Naive B cell (primary cell): ENCODE measurements at regions not wholly inside any gene's neighbourhood (a gene's known extent, or its start where the extent isn't known, plus 50 kb on each side); places are given as distances from the start of the nearest gene placed in this dataset.
"Not testable (repeated sequence)": the region's sequence is repeated elsewhere in the genome, so short reads cannot be mapped to it uniquely, and the experiment has no call there.

ENCODE experiments used
- ATAC-seq, 2 donors: fragments of 150-1000 bp; cut with Tn5 transposase; 2 replicates each; pipeline ENCODE4 v1.10.0; 2021; ENCODE audit warnings: low read depth in 2 of 2, mild to moderate bottlenecking in 2 of 2, moderate library complexity in 2 of 2
- DNase-seq: peaks from one replicate; pipeline ENCODE4 v3.0.0; 2022
- H3K27ac Mint-ChIP-seq, 6 donors: one replicate each; pipeline ENCODE4 v1.8.0; 2020 to 2022; ENCODE audit warnings: mild to moderate bottlenecking in 6 of 6, mixed read lengths in 6 of 6, moderate library complexity in 5 of 6, inconsistent platforms in 2 of 6
- H3K27me3 Mint-ChIP-seq, 3 donors: one replicate each; pipeline ENCODE4 v1.8.0; 2021 to 2022; ENCODE audit warnings: mixed read lengths in 3 of 3, mild to moderate bottlenecking in 1 of 3
- H3K36me3 Mint-ChIP-seq, 2 donors: one replicate each; pipeline ENCODE4 v1.8.0; 2020 to 2022; ENCODE audit warnings: mixed read lengths in 2 of 2, inconsistent platforms in 1 of 2, mild to moderate bottlenecking in 1 of 2
- H3K4me1 Mint-ChIP-seq, 3 donors: one replicate each; pipeline ENCODE4 v1.8.0; 2020 to 2022; ENCODE audit warnings: mixed read lengths in 3 of 3, inconsistent platforms in 1 of 3, mild to moderate bottlenecking in 1 of 3, moderate library complexity in 1 of 3
- H3K4me3 Mint-ChIP-seq, 8 donors: one replicate each; pipeline ENCODE4 v1.8.0; 2020 to 2022; ENCODE audit warnings: mild to moderate bottlenecking in 8 of 8, mixed read lengths in 8 of 8, moderate library complexity in 8 of 8, inconsistent platforms in 2 of 8
- H3K9me3 Mint-ChIP-seq, 7 donors: one replicate each; pipeline ENCODE4 v1.8.0; 2020 to 2022; ENCODE audit warnings: mixed read lengths in 7 of 7, mild to moderate bottlenecking in 5 of 7, inconsistent platforms in 2 of 7, moderate library complexity in 1 of 7

DNA sequence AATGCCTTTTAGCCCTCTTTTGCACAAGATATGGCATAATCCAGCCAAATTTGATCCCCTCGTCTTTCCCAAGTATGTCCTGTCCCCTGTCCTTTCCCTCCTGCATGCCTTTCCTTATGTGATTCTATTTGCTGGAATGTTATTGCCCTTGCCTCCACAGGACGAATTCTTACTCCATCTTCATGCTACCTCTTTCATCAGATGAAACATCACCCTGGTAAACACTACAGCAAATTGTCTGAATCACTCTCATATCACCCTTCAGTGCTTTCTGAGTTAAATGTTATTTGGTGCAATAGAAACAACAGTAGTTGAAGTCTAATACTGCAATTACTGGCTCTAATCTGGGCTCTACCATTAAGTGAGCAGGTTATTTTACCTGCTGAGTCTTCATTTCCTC is 52.2 kb upstream of the FAT1 start:
- H3K27me3 Mint-ChIP-seq: no peaks in the 10 kb centered on the region
- peaks cover 5 to 34% (median 12%) of the 10 kb centered on the region in 7 donors for H3K9me3 Mint-ChIP-seq
- ATAC-seq: no peak
- H3K4me1 Mint-ChIP-seq: no peaks in the 10 kb centered on the region
- H3K4me3 Mint-ChIP-seq: no peak overlapping the region
- no peak overlapping the region for H3K27ac Mint-ChIP-seq
- no peak for DNase-seq
- no peaks in the 10 kb centered on the region for H3K36me3 Mint-ChIP-seq

DNA sequence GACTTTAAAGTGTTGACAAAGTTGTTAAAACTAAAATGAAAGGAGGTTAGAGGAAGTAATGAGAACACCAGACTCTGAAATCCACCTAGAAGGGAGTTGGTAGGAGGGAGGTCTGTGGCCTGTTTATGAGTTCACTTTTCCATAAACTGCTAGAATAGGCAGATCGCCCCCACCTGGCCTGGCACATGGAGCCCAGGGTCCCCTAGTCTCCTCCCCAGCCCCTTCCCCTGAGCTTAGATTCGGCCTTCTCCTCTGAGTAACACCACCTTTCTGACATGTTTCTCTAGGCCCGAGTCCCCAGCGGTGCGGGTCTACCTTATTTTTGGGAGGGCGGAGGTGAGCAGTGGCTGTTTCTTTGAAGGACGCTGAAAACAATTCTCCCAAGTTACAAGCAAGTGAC is 54.5 kb upstream of the FAT1 start:
- ATAC-seq (no peak), DNase-seq (no peak)
- peaks cover 5 to 34% (median 17%) of the 10 kb centered on the region in 7 donors for H3K9me3 Mint-ChIP-seq
- H3K27me3 Mint-ChIP-seq: no peaks in the 10 kb centered on the region
- H3K4me1 Mint-ChIP-seq: no peaks in the 10 kb centered on the region
- H3K27ac Mint-ChIP-seq: no peak overlapping the region
- no peaks in the 10 kb centered on the region for H3K36me3 Mint-ChIP-seq
- no peak overlapping the region for H3K4me3 Mint-ChIP-seq

DNA sequence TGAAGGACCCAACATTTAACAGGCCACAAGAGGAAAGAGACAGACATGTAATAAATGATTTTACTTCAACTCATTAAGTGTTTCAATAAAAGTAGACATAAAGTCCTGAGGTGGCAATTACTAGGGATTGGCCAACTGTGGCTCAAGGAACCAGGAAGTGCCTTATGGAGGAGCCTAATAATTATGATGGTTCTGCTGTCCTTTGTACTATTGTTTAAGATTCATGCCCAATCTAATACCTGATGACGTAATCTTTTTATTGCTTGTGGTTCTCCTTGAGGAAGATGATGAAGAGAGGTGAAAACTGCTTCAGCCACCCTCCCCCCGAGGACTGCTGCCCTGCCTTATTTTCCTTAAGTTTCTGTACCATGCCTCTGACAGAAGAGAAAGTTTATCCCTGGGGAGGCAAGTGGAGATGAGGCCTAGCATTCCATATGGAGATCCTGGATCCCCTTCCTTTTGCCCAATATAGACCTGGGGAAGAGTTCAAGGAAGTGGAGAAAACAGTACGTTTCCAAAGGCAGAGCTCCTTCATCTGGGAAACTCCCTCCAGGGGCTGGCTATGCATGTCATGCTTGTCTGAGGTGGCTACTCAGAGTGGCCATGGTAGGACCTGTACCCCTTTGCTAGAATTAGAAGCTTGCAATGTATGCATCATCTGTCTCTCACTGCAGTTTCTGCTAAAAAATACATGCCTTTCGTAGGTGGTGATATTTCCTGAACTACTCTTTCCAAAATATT is 56.8 kb upstream of the FAT1 start:
- Mint-ChIP-seq H3K27ac (no peak overlapping the region), H3K27me3 (no peaks in the 10 kb centered on the region), H3K36me3 (no peaks in the 10 kb centered on the region), H3K9me3 (peaks cover 5 to 31% (median 12%) of the 10 kb centered on the region in 7 donors), H3K4me1 (no peaks in the 10 kb centered on the region), H3K4me3 (no peak overlapping the region)
- ATAC-seq: no peak
- DNase-seq: no peak

DNA sequence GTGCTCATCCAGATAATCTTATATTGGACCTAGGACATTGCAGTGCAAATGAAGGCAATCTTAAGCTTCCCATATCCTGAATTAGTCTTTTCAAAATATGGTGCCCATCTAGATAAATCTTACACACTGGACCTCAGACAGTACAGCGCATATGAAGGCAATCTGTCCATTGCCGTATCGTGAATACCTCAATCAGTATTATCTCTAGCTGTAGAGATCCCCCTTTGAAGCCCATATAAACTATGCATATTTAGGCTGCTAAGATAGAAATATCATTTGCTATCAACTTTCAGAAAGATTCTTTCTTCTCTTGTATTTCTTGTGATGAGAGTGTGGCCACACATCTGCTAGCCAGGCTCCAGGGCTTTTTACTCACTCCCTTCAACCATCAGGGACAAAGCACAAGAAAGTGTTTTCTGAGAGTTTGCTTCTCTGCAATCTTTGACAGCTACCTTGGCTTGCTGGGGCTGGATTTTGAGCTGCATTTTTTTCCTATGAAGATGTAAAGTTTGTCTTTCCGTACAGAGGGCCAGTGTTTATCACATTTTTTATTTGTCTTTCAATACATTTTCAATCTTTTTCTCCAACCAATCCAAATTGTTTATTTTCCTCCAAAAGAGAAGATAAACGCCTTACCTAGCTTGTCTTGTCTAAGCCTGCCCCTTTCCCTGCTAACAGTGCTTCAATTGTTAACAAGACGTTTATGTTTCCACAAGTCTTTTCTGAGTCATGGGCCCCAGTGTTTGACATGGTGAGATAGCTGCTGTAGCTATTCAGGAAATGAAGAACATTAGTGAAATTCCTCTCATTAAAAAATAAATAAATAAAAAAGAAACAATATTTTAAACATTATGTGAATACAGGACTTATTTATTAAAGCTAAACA is 57.6 kb upstream of the FAT1 start:
- Mint-ChIP-seq H3K4me3 (no peak overlapping the region), H3K36me3 (no peaks in the 10 kb centered on the region), H3K4me1 (no peaks in the 10 kb centered on the region), H3K9me3 (peaks cover 2 to 32% (median 11%) of the 10 kb centered on the region in 7 donors), H3K27me3 (no peaks in the 10 kb centered on the region), H3K27ac (no peak overlapping the region)
- no peak for ATAC-seq
- DNase-seq: no peak

DNA sequence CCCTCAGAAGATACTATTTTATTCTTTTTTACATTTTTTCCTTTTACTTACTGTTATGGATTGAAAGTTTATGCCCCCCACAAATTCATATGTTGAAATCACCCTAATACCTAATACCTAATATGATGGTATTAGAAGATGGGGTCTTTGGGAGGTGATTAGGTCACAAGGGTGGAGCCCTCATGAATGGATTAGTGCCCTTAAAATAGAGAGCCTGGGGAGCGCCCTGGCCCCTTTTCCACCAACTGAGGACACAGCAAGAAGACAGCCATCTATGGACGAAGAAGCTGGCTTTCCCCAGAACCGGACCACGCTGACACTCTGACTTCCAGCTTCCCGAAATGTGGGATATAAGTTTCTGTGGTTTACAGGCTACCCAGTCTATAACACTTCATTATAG is 58.6 kb upstream of the FAT1 start:
- Mint-ChIP-seq H3K27me3 (no peaks in the 10 kb centered on the region), H3K4me1 (no peaks in the 10 kb centered on the region), H3K27ac (no peak overlapping the region), H3K4me3 (no peak overlapping the region), H3K9me3 (peaks cover 6 to 33% (median 15%) of the 10 kb centered on the region in 7 donors), H3K36me3 (no peaks in the 10 kb centered on the region)
- DNase-seq (no peak), ATAC-seq (no peak)

DNA sequence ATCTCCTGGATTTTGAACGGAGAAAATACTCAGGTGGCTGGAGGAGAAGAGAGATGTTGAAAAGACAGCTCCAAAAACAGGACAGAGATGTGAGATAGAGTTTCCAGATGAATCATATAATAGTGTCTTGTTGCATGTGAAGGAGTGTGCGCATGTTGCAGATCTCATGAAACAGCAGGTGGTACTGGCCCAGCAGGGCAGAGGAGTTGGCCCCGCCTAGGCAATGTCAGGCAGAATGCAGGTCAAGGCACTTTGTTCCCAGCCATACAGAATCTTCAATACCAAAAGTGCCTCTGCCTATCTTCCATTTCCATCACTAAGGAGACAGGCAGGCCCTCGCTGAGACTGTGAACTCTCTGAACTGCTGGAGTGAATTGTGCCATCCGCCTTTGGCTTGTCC is 63.9 kb upstream of the FAT1 start:
- no peak for ATAC-seq
- H3K9me3 Mint-ChIP-seq: peaks cover 0 to 19% (median 6%) of the 10 kb centered on the region in 7 donors
- no peaks in the 10 kb centered on the region for H3K36me3 Mint-ChIP-seq
- H3K4me1 Mint-ChIP-seq: no peaks in the 10 kb centered on the region
- no peak for DNase-seq
- no peaks in the 10 kb centered on the region for H3K27me3 Mint-ChIP-seq
- no peak overlapping the region for H3K27ac Mint-ChIP-seq
- no peak overlapping the region for H3K4me3 Mint-ChIP-seq

DNA sequence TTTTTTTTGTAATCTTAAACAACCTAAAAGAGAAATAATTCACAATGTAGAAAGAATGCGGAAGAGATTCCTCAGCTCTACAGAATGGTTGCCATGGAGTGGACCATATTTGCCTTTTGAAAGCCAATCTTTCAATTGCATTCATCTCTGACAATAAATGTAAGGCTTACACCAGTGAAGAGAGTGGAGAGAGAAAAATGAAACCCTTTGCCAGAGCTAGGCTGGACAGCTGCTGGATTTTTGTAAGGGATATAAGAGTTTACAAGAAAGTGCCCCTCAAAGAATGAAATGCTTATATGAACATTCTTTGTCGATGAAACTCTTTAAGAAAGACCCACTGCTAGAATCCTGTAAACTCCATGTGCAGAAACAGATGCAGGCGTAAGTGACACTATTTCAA is 66.0 kb upstream of the FAT1 start:
- no peaks in the 10 kb centered on the region for H3K4me1 Mint-ChIP-seq
- DNase-seq: no peak
- peaks cover 0 to 16% (median 3%) of the 10 kb centered on the region in 7 donors for H3K9me3 Mint-ChIP-seq
- H3K27ac Mint-ChIP-seq: no peak overlapping the region
- no peaks in the 10 kb centered on the region for H3K36me3 Mint-ChIP-seq
- no peak overlapping the region for H3K4me3 Mint-ChIP-seq
- H3K27me3 Mint-ChIP-seq: no peaks in the 10 kb centered on the region
- ATAC-seq: no peak

DNA sequence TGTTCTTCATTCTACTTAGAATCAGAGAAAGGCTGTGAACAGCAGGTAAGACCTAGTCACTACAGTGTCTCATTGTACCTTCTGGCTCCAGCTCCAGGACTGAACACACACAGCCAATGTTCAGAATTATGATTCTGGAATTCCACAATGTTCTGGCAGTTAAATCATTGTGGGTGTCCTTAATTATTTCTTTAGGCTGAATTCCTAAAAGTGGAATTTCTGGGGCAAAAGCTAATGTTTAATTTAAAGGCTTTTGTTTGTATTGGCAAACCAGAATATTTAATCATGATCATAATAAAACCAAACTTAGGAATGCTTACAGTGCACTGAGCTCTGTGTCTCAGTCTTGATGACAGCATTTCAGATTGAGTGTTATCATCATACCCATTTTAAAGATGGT is 67.0 kb upstream of the FAT1 start:
- Mint-ChIP-seq H3K27ac (no peak overlapping the region), H3K27me3 (no peaks in the 10 kb centered on the region)
- ATAC-seq: no peak

DNA sequence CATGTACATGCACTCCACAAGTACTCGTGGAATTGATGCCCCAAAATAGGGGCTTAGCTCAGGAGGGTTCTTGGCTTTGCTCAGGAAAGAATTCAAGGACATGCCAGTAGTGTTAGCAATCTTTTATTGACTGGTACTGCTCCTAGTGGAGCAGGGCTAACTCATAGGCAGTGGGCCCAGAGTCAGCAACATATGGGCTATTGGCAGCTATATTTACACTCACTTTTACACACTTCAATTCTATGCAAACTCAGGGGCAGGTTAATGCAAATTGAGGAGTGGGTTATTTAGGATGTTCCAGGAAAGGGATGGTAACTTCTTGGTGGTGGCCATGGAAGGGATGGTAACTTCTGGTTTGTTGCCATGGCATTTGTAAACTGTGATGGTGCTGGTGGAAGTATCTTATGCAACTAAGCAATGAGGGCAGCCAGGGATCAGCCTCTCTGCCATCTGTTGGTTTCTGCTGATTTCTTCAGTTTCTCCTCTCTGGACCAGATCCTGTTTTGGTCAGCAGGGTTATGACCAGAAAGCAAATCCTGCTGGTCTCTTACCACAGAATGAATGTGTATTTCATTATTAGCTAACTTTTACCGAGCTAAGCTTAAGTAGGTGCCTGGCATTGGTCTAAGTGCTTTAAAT is 69.2 kb upstream of the FAT1 start:
- Mint-ChIP-seq H3K9me3 (peaks cover 0 to 5% (median 0%) of the 10 kb centered on the region in 7 donors), H3K27ac (no peak overlapping the region), H3K27me3 (no peaks in the 10 kb centered on the region), H3K36me3 (no peaks in the 10 kb centered on the region), H3K4me1 (no peaks in the 10 kb centered on the region), H3K4me3 (no peak overlapping the region)
- no peak for DNase-seq
- no peak for ATAC-seq

More for the DNA sequence above, 67.0 kb upstream of the FAT1 start:
- H3K9me3 Mint-ChIP-seq: peaks cover 0 to 10% (median 3%) of the 10 kb centered on the region in 7 donors
- H3K36me3 Mint-ChIP-seq: no peaks in the 10 kb centered on the region
- no peaks in the 10 kb centered on the region for H3K4me1 Mint-ChIP-seq
- H3K4me3 Mint-ChIP-seq: no peak overlapping the region
- DNase-seq: no peak

DNA sequence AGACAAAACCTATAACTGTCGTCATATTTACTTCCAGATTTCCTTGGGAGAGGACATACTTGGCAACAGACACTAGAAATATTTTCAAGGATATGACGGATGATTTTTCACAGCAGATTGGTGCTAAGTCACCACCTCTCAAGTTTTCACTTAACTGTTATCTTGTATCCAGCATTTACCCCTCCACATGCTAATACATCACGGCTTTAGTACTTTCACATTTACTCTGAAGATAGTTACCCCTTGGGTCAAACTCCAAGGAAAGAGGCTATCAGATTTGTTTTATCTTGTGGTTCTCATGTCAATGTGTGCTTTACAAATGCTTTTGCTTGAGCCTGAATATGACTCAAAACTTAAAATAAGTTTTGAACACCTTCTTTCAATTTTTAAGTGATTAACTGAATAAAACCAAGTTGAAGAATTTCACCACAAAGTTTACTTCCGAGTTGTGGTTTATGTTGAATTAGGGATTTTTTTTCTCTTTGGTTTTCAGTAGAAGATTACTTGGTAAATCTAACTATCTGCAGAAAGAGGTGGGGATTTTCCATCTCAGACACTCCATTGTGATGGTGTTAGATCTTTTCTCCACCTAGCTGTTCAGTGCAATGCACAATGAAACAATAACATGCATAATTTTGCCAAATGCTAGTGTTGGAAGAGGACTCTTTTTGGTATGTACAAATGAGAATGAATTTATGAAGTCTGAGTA is 75.4 kb upstream of the FAT1 start:
- no peaks in the 10 kb centered on the region for H3K27me3 Mint-ChIP-seq
- H3K27ac Mint-ChIP-seq: no peak overlapping the region
- no peaks in the 10 kb centered on the region for H3K36me3 Mint-ChIP-seq
- no peak overlapping the region for H3K4me3 Mint-ChIP-seq
- no peak for ATAC-seq
- no peaks in the 10 kb centered on the region for H3K4me1 Mint-ChIP-seq
- H3K9me3 Mint-ChIP-seq: peaks cover 0 to 7% (median 3%) of the 10 kb centered on the region in 7 donors
- DNase-seq: no peak

DNA sequence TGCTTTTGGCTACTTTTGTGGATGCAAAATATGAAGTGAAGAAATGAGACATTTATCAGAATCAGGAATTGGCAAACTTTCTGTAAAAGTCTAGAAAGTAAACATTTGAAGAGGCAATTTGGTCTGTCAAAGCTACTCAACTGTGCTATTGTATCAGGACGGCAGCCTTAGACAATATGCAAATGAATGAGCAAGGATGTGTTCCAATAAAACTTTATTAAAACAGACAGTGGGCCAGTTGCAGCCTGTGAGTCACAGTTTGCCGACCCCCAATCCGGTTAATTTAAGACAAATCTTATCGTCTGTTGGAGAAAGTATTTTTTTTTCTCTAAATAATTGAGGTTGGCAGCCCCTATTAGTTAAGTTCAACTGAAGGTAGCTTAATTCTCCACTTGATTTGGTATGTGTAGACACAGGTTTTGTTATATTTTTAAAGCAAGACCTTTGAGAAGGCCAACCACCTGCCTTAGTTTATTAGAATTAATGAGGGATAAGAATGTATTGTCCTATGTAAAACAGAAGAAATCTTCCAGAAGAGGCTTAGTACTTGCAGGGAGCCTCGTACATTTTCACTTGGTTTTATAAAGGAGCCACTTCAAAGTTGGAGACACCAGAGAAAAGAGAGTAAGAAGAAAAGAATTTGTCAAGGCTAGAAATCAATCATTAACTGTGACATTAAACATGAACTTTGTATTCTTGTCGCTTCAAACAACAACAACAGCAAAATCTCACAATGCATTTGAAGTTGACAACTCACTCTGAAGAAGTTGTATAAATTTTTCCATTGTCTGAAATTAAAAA is 81.6 kb upstream of the FAT1 start:
- no peak for ATAC-seq
- no peaks in the 10 kb centered on the region for H3K36me3 Mint-ChIP-seq
- DNase-seq: no peak
- peaks cover 0 to 4% (median 1%) of the 10 kb centered on the region in 7 donors for H3K9me3 Mint-ChIP-seq
- no peak overlapping the region for H3K27ac Mint-ChIP-seq
- no peak overlapping the region for H3K4me3 Mint-ChIP-seq
- H3K27me3 Mint-ChIP-seq: no peaks in the 10 kb centered on the region
- no peaks in the 10 kb centered on the region for H3K4me1 Mint-ChIP-seq

DNA sequence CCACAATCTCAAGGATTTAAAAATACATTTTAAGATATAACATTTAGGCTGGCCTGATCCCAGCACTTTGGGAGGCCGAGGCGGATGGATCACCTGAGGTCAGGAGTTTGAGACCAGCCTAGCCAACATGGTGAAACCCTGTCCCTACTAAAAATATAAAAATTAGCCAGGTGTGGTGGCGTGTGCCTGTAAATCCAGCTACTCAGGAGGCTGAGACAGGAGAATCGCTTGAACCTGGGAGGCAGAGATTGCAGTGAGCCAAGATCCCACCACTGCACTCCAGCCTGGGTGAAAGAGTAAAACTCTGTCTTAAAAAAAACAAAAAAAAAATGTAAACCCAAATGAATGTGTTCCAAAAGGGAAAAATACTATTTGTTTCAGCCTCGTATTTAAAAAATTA is 82.3 kb upstream of the FAT1 start:
- not testable (repeated sequence) for H3K27me3 Mint-ChIP-seq, H3K4me1 Mint-ChIP-seq, H3K4me3 Mint-ChIP-seq, ATAC-seq, H3K36me3 Mint-ChIP-seq, H3K27ac Mint-ChIP-seq, DNase-seq, H3K9me3 Mint-ChIP-seq
